Loucy (cell line): ENCODE measurements at regions not wholly inside any gene's neighbourhood (a gene's known extent, or its start where the extent isn't known, plus 50 kb on each side); places are given as distances from the start of the nearest gene placed in this dataset.

Experiments
- H2AFZ ChIP-seq: fragments of 200-600 bp; sonication (generic); 2 replicates; pipeline ENCODE4 v1.6.0; 2016; ENCODE audit warnings: antibody characterized with exemption, mild to moderate bottlenecking, low read length, moderate library complexity
- H3F3A ChIP-seq: fragments of 200-600 bp; 2 replicates; pipeline ENCODE4 v1.6.0; 2016; ENCODE audit warnings: antibody characterized with exemption, low read depth, mild to moderate bottlenecking
- H3K27me3 ChIP-seq: fragments of 200-600 bp; sonication (generic); 2 replicates; pipeline ENCODE4 v1.6.1; 2014; ENCODE audit warnings: low read length, mild to moderate bottlenecking; ENCODE audit not compliant: insufficient read depth, poor library complexity, severe bottlenecking
- H3K36me3 ChIP-seq: fragments of 200-600 bp; sonication (generic); 2 replicates; pipeline ENCODE4 v1.6.1; 2016; ENCODE audit warnings: low read length; ENCODE audit not compliant: insufficient read depth
- H3K4me1 ChIP-seq: fragments of 200-600 bp; sonication (generic); 2 replicates; pipeline ENCODE4 v1.5.1; 2014; ENCODE audit warnings: low read length, mild to moderate bottlenecking; ENCODE audit not compliant: insufficient read depth, poor library complexity, severe bottlenecking
- H3K4me2 ChIP-seq: fragments of 200-600 bp; sonication (generic); 2 replicates; pipeline ENCODE4 v1.6.0; 2014; ENCODE audit warnings: antibody characterized with exemption, low read length, low read depth, mild to moderate bottlenecking; ENCODE audit not compliant: poor library complexity, severe bottlenecking
- H3K4me3 ChIP-seq: fragments of 200-600 bp; sonication (generic); 2 replicates; pipeline ENCODE4 v1.5.1; 2014; ENCODE audit warnings: low read length, mild to moderate bottlenecking, mixed read lengths; ENCODE audit not compliant: poor library complexity, severe bottlenecking
- H3K79me2 ChIP-seq: fragments of 200-600 bp; sonication (generic); 2 replicates; pipeline ENCODE4 v1.6.1; 2014; ENCODE audit warnings: low read length; ENCODE audit not compliant: insufficient read depth
- H3K9ac ChIP-seq: fragments of 200-600 bp; sonication (generic); 2 replicates; pipeline ENCODE4 v1.6.0; 2014; ENCODE audit warnings: mild to moderate bottlenecking, low read depth, low read length, moderate library complexity; ENCODE audit not compliant: poor library complexity, severe bottlenecking
- H3K9me2 ChIP-seq: fragments of 200-600 bp; sonication (generic); replicated peaks from 2 replicates; pipeline ENCODE4 v1.6.1; 2016; ENCODE audit warnings: low read depth, low read length, mixed read lengths
- H3K9me3 ChIP-seq: fragments of 200-600 bp; sonication (generic); 2 replicates; pipeline ENCODE4 v1.6.1; 2014; ENCODE audit warnings: mild to moderate bottlenecking, antibody characterized with exemption, low read length, low read depth; ENCODE audit not compliant: insufficient read depth
- H4K20me1 ChIP-seq: fragments of 200-600 bp; sonication (generic); 2 replicates; pipeline ENCODE4 v1.6.0; 2014; ENCODE audit warnings: antibody characterized with exemption, low read length, mild to moderate bottlenecking; ENCODE audit not compliant: insufficient read depth, poor library complexity, severe bottlenecking
- EZH2phosphoT487 ChIP-seq: fragments of 200-600 bp; IDR thresholded peaks from 2 replicates; pipeline ENCODE4 v1.6.1; 2018; ENCODE audit warnings: antibody characterized with exemption, mild to moderate bottlenecking, moderate library complexity, borderline replicate concordance
- TF ChIP-seq, protein P1 (sequence below): fragments of 200-600 bp; sonication (generic); conservative IDR thresholded peaks from 2 replicates; pipeline ENCODE4 v1.5.1; 2014; ENCODE audit warnings: mild to moderate bottlenecking, antibody characterized with exemption, low read length

DNA sequence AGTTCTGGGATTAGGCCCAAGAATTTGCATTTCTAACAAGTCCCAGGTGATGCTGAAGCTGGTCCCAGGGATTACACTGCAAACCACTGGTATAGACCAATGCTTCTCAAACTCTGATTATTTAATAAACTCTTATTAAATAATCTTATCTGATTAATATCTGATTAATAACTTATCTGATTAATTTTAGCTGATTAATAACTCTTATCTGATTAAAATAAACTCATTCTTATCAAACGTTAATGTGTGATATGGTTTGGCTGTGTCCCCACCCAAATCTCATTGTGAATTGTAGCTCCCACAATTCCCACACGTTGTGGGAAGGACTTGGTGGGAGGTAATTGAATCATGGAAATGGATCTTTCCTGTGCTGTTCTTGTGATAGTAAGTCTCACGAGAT lies 78.6 kb upstream of the TANC2 start:
- Histone ChIP-seq H3K79me2 (no peaks in the 10 kb centered on the region), H3K27me3 (no peaks in the 10 kb centered on the region), H3K4me1 (peaks cover 8% of the 10 kb centered on the region), H3K9ac (no peak overlapping the region), H4K20me1 (no peaks in the 10 kb centered on the region), H3K9me2 (no peaks in the 10 kb centered on the region), H3K9me3 (no peaks in the 10 kb centered on the region), H3F3A (no peaks in the 10 kb centered on the region), H3K36me3 (no peaks in the 10 kb centered on the region), H2AFZ (no peak overlapping the region), H3K4me2 (no peak overlapping the region), H3K4me3 (no peak overlapping the region)
- TF ChIP-seq, protein P1, sequence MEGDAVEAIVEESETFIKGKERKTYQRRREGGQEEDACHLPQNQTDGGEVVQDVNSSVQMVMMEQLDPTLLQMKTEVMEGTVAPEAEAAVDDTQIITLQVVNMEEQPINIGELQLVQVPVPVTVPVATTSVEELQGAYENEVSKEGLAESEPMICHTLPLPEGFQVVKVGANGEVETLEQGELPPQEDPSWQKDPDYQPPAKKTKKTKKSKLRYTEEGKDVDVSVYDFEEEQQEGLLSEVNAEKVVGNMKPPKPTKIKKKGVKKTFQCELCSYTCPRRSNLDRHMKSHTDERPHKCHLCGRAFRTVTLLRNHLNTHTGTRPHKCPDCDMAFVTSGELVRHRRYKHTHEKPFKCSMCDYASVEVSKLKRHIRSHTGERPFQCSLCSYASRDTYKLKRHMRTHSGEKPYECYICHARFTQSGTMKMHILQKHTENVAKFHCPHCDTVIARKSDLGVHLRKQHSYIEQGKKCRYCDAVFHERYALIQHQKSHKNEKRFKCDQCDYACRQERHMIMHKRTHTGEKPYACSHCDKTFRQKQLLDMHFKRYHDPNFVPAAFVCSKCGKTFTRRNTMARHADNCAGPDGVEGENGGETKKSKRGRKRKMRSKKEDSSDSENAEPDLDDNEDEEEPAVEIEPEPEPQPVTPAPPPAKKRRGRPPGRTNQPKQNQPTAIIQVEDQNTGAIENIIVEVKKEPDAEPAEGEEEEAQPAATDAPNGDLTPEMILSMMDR, result no peak
- TF ChIP-seq EZH2phosphoT487, result no peak

DNA sequence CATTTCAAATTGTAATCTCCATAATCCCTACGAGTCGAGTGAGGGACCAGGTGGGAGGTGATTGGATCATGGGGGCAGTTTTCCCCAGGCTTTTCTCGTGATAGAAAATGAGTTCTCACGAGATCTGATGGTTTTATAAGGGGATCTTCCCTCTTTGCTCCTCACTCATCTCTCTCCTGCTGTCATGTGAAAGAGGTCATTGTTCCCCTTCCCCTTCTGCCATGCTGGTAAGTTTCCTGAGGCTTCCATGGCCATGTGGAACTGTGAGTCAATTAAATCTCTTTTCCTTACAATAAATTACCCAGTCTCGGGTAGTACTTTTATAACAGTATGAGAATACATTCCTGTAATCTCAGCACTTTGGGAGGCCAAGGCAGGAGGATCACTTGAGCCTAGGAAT lies 76.7 kb upstream of the MARCHF10 start:
- no peak overlapping the region for H2AFZ ChIP-seq
- no peaks in the 10 kb centered on the region for H3K36me3 ChIP-seq
- H4K20me1 ChIP-seq, result no peaks in the 10 kb centered on the region
- no peaks in the 10 kb centered on the region for H3K4me1 ChIP-seq
- no peaks in the 10 kb centered on the region for H3K9me2 ChIP-seq
- no peaks in the 10 kb centered on the region for H3F3A ChIP-seq
- H3K9ac ChIP-seq, result no peak overlapping the region
- H3K27me3 ChIP-seq, result no peaks in the 10 kb centered on the region
- no peaks in the 10 kb centered on the region for H3K79me2 ChIP-seq
- H3K9me3 ChIP-seq, result no peaks in the 10 kb centered on the region
- TF ChIP-seq EZH2phosphoT487, result no peak
- TF ChIP-seq, protein P1, result no peak
- H3K4me2 ChIP-seq, result no peak overlapping the region
- no peak overlapping the region for H3K4me3 ChIP-seq

DNA sequence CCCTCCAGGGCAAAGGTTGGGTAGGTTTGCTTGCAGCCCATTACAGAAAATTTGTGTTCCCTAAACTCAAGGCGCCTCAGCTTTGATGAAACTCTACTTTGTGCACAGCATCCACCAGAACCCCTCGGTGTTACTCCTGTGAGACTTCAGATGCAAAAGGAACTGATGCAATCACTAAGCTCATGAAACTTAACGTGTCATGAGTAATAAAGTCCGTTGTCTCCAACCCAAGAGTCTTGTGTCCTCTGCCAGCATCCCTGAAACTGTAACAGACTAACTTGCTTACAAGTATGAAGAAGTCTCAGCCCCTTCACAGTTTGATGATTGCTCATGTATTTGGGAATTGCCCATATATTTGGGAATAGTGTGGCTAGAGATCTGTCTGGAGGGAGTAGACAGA lies 74.8 kb upstream of the MARCHF10 start:
- Histone ChIP-seq H3K36me3 (no peaks in the 10 kb centered on the region), H3K4me2 (no peak overlapping the region), H3K79me2 (no peaks in the 10 kb centered on the region), H3K9ac (no peak overlapping the region), H3F3A (no peaks in the 10 kb centered on the region), H3K9me3 (no peaks in the 10 kb centered on the region), H3K4me1 (no peaks in the 10 kb centered on the region), H2AFZ (no peak overlapping the region), H3K4me3 (no peak overlapping the region), H4K20me1 (no peaks in the 10 kb centered on the region), H3K9me2 (no peaks in the 10 kb centered on the region), H3K27me3 (no peaks in the 10 kb centered on the region)
- TF ChIP-seq, protein P1, result no peak
